Psoas muscle (tissue), 7 donors: ENCODE measurements at regions not wholly inside any gene's neighbourhood (a gene's known extent, or its start where the extent isn't known, plus 50 kb on each side); places are given as distances from the start of the nearest gene placed in this dataset.

ENCODE experiments used
- ATAC-seq, 4 donors: fragments of 200-7000 bp; cut with Tn5 transposase; one replicate each; pipeline ENCODE4 v1.9.1; 2020; ENCODE audit warnings: moderate library complexity in 3 of 4, mild to moderate bottlenecking in 2 of 4
- DNase-seq, 2 donors: peaks; one replicate each; pipeline ENCODE4 v3.0.0-alpha.2; 2020
- H3K27ac ChIP-seq: fragments of 200-600 bp; one replicate; pipeline ENCODE4 v1.8.0; 2022
- H3K27me3 ChIP-seq, 3 donors: fragments of 200-600 bp in 1 of 3; one replicate each; pipeline versions ENCODE4 v1.6.1 to v1.8.0; 2013 to 2022; ENCODE audit warnings: low read length in 2 of 3, mild to moderate bottlenecking in 2 of 3, moderate library complexity in 1 of 3; ENCODE audit not compliant: insufficient read depth in 3 of 3
- H3K36me3 ChIP-seq, 2 donors: fragments of 200-600 bp in 1 of 2; one replicate each; pipeline versions ENCODE4 v1.6.1 to v1.8.0; 2013 to 2022; ENCODE audit warnings: low read depth in 1 of 2, mild to moderate bottlenecking in 1 of 2, moderate library complexity in 1 of 2; ENCODE audit not compliant: insufficient read depth in 1 of 2
- H3K4me1 ChIP-seq: fragments of 200-600 bp; one replicate; pipeline ENCODE4 v1.8.0; 2022
- H3K4me3 ChIP-seq: fragments of 200-600 bp; one replicate; pipeline ENCODE4 v1.8.0; 2022; ENCODE audit warnings: mild to moderate bottlenecking
- H3K9me3 ChIP-seq: fragments of 200-600 bp; one replicate; pipeline ENCODE4 v1.8.0; 2022
- CTCF ChIP-seq: fragments of 200-600 bp; IDR thresholded peaks from one replicate; pipeline ENCODE4 v1.8.0; 2022; ENCODE audit warnings: antibody characterized with exemption
- WGBS, 3 donors: extraction: QIAGEN DNeasy Blood & Tissue Kit; methylation state at CpG; one replicate each; pipeline versions ENCODE4 v1.1.6 to v1.1.7; 2013; 5-methylcytosine and 5-hydroxymethylcytosine counted together
- intact Hi-C, 2 donors: fragments of 100-400 bp; cut with DNase I; formaldehyde crosslinking; loops; one replicate each; pipeline versions ENCODE4 v1.11.0 to v1.14.2; 2022
- donor health status: healthy with polysubstance abuse.
- donor health status: DM: no; HTN: no; CAD: no; lungs with moderate emphysema.
- donor health status: Bipolar disorder and iron deficiency.
- donor health status: healthy.
- donor health status: DM: yes; HTN: yes; CAD: no.
- donor health status: DM: no; HTN: no; CAD: no.
- donor health status: DM: yes; HTN: yes; CAD: no.

GRCh38 chr6:132168961-132169360 lies 217.8 kb upstream of the CCN2 start:
- Histone ChIP-seq H3K36me3 (no peaks in the 10 kb centered on the region), H3K27ac (no peak overlapping the region), H3K9me3 (no peaks in the 10 kb centered on the region), H3K27me3 (no peaks in the 10 kb centered on the region), H3K4me3 (no peak overlapping the region), H3K4me1 (no peaks in the 10 kb centered on the region)
- DNase-seq (no peak), ATAC-seq (no peak)
- intact Hi-C loops, result no loop called here
- 43 to 46% (median 46%) methylated on average over 3 of the region's 3 CpGs for WGBS, 3 donors
- no peak for TF ChIP-seq CTCF

DNA sequence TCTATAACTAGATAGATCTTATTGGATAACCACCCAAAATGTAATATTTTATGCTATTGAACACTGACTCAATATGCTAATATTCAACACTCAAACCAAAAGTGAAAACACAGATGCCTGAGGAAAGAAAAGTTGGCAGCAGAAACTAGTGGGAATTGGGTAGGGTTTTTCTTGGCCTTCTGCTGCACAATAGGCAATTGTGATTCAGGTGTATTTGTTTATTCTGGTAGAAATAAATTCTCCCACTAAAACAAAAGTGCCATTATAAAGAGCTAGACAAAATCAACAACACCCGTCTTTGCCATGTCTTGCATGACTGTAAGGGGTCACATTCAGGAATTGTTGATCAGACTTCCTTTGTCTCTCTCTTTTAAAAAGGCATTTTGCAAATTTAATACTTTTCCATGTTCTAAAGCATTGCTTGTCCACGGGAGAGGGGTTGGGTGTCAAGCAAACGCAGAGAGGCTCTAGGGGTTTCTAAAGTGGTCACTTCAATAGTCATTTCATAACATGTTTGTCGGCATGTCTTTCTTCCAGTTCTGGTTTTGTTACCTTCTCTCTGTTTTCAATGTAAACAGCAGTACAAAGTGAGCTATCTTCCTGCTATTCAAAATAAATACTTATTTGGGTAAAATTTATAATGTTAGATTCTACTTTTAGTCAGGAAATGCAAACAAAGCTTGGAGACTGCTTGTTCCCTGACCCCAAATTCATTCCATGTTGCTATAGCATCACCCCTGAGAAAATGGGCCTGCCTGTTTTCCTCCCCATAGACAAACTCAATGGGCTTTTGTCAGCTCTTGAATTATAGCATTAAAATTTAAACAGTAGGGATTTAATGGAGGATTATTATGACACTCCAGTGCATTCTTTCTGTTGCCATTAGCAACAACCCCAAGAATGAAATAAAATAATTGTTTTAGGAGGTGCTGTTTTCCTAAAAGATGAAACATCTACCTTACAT lies 217.0 kb upstream of the CCN2 start:
- no peak for DNase-seq
- Histone ChIP-seq H3K4me3 (no peak overlapping the region), H3K4me1 (no peaks in the 10 kb centered on the region), H3K27ac (no peak overlapping the region), H3K27me3 (no peaks in the 10 kb centered on the region), H3K36me3 (no peaks in the 10 kb centered on the region), H3K9me3 (no peaks in the 10 kb centered on the region)
- no peak for ATAC-seq
- WGBS, 3 donors, result 40 to 42% (median 42%) methylated on average over 4 of the region's 4 CpGs
- intact Hi-C loops, result no loop called here
- no peak for TF ChIP-seq CTCF

DNA sequence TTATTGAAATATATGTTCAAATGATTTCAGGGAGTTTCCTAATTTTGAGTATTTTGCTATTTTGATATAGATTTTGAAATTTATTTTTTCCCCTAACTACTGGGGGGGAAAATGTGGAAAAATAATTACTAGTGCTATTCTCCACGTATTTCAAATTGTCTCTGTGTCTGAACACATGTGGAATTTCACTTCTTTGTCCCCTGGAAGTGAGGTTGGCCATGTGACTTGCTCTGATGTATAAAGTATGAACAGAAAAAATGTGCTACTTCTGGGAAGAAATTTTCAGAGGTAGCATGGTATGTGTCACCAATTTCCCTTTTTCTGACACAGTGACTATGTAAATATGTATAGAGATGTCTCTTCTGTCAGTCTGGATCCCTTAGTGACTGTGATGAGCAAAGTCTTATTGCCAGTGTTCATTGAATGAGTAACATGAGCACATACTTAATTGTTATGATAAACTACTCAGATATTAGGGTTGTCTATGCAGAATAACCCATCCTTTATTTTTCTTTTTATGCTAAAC lies 215.4 kb upstream of the CCN2 start:
- Histone ChIP-seq H3K9me3 (no peaks in the 10 kb centered on the region), H3K36me3 (no peaks in the 10 kb centered on the region), H3K4me1 (no peaks in the 10 kb centered on the region), H3K27ac (no peak overlapping the region), H3K27me3 (no peaks in the 10 kb centered on the region), H3K4me3 (no peak overlapping the region)
- no peak for DNase-seq
- 31 to 50% (median 43%) methylated on average over 1 of the region's 1 CpG for WGBS, 3 donors
- ATAC-seq, result no peak
- intact Hi-C loops, result no loop called here
- no peak for TF ChIP-seq CTCF

DNA sequence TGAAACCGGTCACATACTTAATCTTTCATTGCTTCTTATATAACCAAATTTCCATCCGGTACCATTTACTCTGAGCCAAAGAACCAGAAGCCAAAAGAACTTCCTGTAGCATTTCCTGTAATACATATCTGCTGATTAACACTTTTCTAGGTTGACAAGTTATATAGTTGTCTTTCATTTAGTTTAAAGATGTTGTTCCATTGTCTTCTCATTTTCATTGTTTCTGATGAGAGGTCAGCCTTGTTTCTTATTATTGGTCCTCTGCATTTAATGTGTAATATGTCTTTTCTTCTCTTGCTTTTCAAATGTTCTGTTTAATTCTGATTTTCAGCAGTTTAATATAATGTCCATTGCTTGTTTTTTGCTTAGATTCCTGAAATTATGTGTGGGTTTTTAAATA lies 214.5 kb upstream of the CCN2 start:
- WGBS, 3 donors, result 62 to 70% (median 64%) methylated on average over 2 of the region's 2 CpGs
- Histone ChIP-seq H3K27me3 (no peaks in the 10 kb centered on the region), H3K4me3 (no peak overlapping the region), H3K4me1 (no peaks in the 10 kb centered on the region), H3K36me3 (no peaks in the 10 kb centered on the region), H3K9me3 (no peaks in the 10 kb centered on the region), H3K27ac (no peak overlapping the region)
- no peak for ATAC-seq
- no peak for TF ChIP-seq CTCF
- DNase-seq, result no peak
- intact Hi-C loops, result no loop called here
